ENCODE measurements at regions not wholly inside any gene's neighbourhood (a gene's known extent, or its start where the extent isn't known, plus 50 kb on each side); places are given as distances from the start of the nearest gene placed in this dataset. TPM values are rescaled to one million over a fixed set of nuclear protein-coding genes. Genes with fewer than 3 reads are reported as not detected.

GRCh38 chrX:26295425-26295824 is 79.5 kb downstream of the MAGEB5 start:
- TF ChIP-seq EZH2 (IDR thresholded peaks at IDR 0.05) (no peak), EZH2phosphoT487 (IDR thresholded peaks at IDR 0.05) (no peak)
- H3K4me2 ChIP-seq, result no peak overlapping the region
- H3K4me1 ChIP-seq, result no peaks in the 10 kb centered on the region
- no peaks in the 10 kb centered on the region for H3K4me1 Mint-ChIP-seq
- H3K27ac Mint-ChIP-seq, result no peak overlapping the region
- H4K20me1 ChIP-seq (ENCODE audit: low read depth), result no peaks in the 10 kb centered on the region
- no peak overlapping the region for H3K4me3 Mint-ChIP-seq
- no peaks in the 10 kb centered on the region for H3K27me3 ChIP-seq
- peaks cover 19% of the 10 kb centered on the region for H3K9me3 ChIP-seq (ENCODE audit: low read depth)
- DNase-seq (ENCODE audit: low spot score), result no peak
- no peak overlapping the region for H3K4me3 ChIP-seq
- peaks cover 2% of the 10 kb centered on the region for H3K9me3 Mint-ChIP-seq
- H3K36me3 ChIP-seq, result no peaks in the 10 kb centered on the region
- no peaks in the 10 kb centered on the region for H3F3A ChIP-seq (ENCODE audit: low read depth)
- no peak overlapping the region for H3K27ac ChIP-seq
- no peak overlapping the region for H3K9ac ChIP-seq
- no peaks in the 10 kb centered on the region for H3K27me3 Mint-ChIP-seq (ENCODE audit: insufficient read depth, low read depth)
- no peak overlapping the region for H2AFZ ChIP-seq (replicated peaks)
- H3K36me3 Mint-ChIP-seq, result no peaks in the 10 kb centered on the region
- no peaks in the 10 kb centered on the region for H3K79me2 ChIP-seq (ENCODE audit: low read depth)

DNA sequence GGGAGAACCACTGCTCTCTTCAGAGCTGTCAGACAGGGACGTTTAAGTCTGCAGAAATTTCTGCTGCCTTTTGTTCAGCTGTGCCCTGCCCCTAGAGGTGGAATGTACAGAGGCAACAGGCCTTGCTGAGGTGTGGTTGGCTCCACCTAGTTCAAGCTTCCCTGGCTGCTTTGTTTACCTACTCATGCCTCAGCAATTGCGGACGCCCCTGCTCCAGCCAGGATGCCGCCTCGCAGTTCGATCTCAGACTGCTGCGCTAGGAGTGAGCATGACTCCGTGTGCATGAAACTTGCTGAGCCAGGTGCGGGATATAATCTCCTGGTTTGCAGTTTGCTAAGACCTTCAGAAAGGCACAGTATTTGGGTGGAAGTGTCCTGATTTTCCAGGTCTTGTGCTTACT is 70.9 kb downstream of the MAGEB5 start:
- Mint-ChIP-seq H3K27ac (no peak overlapping the region), H3K4me3 (no peak overlapping the region), H3K4me1 (no peaks in the 10 kb centered on the region), H3K27me3 (ENCODE audit: insufficient read depth, low read depth) (peaks cover under 1% of the 10 kb centered on the region), H3K9me3 (peaks cover 8% of the 10 kb centered on the region), H3K36me3 (no peaks in the 10 kb centered on the region)
- Histone ChIP-seq H2AFZ (replicated peaks) (no peak overlapping the region), H3K27me3 (no peaks in the 10 kb centered on the region), H3K27ac (no peak overlapping the region), H3K9ac (no peak overlapping the region), H3K4me2 (no peak overlapping the region), H3K4me1 (no peaks in the 10 kb centered on the region), H3K79me2 (ENCODE audit: low read depth) (no peaks in the 10 kb centered on the region), H4K20me1 (ENCODE audit: low read depth) (no peaks in the 10 kb centered on the region), H3F3A (ENCODE audit: low read depth) (no peaks in the 10 kb centered on the region), H3K4me3 (no peak overlapping the region), H3K9me3 (ENCODE audit: low read depth) (no peaks in the 10 kb centered on the region), H3K36me3 (no peaks in the 10 kb centered on the region)
- TF ChIP-seq, protein P1, sequence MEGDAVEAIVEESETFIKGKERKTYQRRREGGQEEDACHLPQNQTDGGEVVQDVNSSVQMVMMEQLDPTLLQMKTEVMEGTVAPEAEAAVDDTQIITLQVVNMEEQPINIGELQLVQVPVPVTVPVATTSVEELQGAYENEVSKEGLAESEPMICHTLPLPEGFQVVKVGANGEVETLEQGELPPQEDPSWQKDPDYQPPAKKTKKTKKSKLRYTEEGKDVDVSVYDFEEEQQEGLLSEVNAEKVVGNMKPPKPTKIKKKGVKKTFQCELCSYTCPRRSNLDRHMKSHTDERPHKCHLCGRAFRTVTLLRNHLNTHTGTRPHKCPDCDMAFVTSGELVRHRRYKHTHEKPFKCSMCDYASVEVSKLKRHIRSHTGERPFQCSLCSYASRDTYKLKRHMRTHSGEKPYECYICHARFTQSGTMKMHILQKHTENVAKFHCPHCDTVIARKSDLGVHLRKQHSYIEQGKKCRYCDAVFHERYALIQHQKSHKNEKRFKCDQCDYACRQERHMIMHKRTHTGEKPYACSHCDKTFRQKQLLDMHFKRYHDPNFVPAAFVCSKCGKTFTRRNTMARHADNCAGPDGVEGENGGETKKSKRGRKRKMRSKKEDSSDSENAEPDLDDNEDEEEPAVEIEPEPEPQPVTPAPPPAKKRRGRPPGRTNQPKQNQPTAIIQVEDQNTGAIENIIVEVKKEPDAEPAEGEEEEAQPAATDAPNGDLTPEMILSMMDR (IDR thresholded peaks at IDR 0.05), result no peak
- TF ChIP-seq EZH2phosphoT487 (IDR thresholded peaks at IDR 0.05), result no peak
- TF ChIP-seq EZH2 (IDR thresholded peaks at IDR 0.05), result no peak
- no peak for DNase-seq (ENCODE audit: low spot score)

Small RNA genes in the stretch of these regions (small RNA-seq; reads per million reads assigned to genes)
- gene AC005345.1, result not detected
- gene RF00019, result not detected
- gene RNU1-142P, result not detected

All from neural progenitor cell (in vitro differentiated cells).